ENCODE measurements at regions not wholly inside any gene's neighbourhood (a gene's known extent, or its start where the extent isn't known, plus 50 kb on each side); places are given as distances from the start of the nearest gene placed in this dataset.
"Not testable (repeated sequence)": the region's sequence is repeated elsewhere in the genome, so short reads cannot be mapped to it uniquely, and the experiment has no call there.

GRCh38 chr11:21646351-21646750 lies 546.5 kb upstream of the ANO5 start:
- Histone ChIP-seq H3K27me3 (ENCODE audit: insufficient read depth, poor library complexity, severe bottlenecking) (no peaks in the 10 kb centered on the region), H3K27ac (ENCODE audit: poor library complexity, severe bottlenecking) (no peak overlapping the region), H3K9me3 (ENCODE audit: severe bottlenecking) (peaks cover 3% of the 10 kb centered on the region), H3K4me3 (ENCODE audit: severe bottlenecking) (no peak overlapping the region), H3K36me3 (ENCODE audit: low read depth) (no peaks in the 10 kb centered on the region), H3K4me1 (ENCODE audit: insufficient read depth, poor library complexity, severe bottlenecking) (no peaks in the 10 kb centered on the region)
- DNase-seq (ENCODE audit: low spot score), result no peak
- TF ChIP-seq, protein P1, sequence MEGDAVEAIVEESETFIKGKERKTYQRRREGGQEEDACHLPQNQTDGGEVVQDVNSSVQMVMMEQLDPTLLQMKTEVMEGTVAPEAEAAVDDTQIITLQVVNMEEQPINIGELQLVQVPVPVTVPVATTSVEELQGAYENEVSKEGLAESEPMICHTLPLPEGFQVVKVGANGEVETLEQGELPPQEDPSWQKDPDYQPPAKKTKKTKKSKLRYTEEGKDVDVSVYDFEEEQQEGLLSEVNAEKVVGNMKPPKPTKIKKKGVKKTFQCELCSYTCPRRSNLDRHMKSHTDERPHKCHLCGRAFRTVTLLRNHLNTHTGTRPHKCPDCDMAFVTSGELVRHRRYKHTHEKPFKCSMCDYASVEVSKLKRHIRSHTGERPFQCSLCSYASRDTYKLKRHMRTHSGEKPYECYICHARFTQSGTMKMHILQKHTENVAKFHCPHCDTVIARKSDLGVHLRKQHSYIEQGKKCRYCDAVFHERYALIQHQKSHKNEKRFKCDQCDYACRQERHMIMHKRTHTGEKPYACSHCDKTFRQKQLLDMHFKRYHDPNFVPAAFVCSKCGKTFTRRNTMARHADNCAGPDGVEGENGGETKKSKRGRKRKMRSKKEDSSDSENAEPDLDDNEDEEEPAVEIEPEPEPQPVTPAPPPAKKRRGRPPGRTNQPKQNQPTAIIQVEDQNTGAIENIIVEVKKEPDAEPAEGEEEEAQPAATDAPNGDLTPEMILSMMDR (IDR thresholded peaks at IDR 0.05; ENCODE audit: poor library complexity, severe bottlenecking), result no peak
- ATAC-seq (ENCODE audit: low read depth), result no peak

- Histone ChIP-seq H3K36me3 (ENCODE audit: low read depth) (no peaks in the 10 kb centered on the region), H3K4me1 (ENCODE audit: insufficient read depth, poor library complexity, severe bottlenecking) (no peaks in the 10 kb centered on the region), H3K27ac (ENCODE audit: poor library complexity, severe bottlenecking) (no peak overlapping the region), H3K27me3 (ENCODE audit: insufficient read depth, poor library complexity, severe bottlenecking) (no peaks in the 10 kb centered on the region), H3K9me3 (ENCODE audit: severe bottlenecking) (peaks cover 3% of the 10 kb centered on the region), H3K4me3 (ENCODE audit: severe bottlenecking) (no peak overlapping the region)
- TF ChIP-seq, protein P1 (IDR thresholded peaks at IDR 0.05; ENCODE audit: poor library complexity, severe bottlenecking), result no peak
- no peak for DNase-seq (ENCODE audit: low spot score)
- ATAC-seq (ENCODE audit: low read depth), result no peak
Observed at GRCh38 chr11:21650961-21651360, 541.9 kb upstream of the ANO5 start.

GRCh38 chr11:21653951-21654421 lies 538.9 kb upstream of the ANO5 start:
- H3K36me3 ChIP-seq (ENCODE audit: low read depth), result no peaks in the 10 kb centered on the region
- H3K4me3 ChIP-seq (ENCODE audit: severe bottlenecking), result no peak overlapping the region
- no peak overlapping the region for H3K27ac ChIP-seq (ENCODE audit: poor library complexity, severe bottlenecking)
- H3K4me1 ChIP-seq (ENCODE audit: insufficient read depth, poor library complexity, severe bottlenecking), result no peaks in the 10 kb centered on the region
- ATAC-seq (ENCODE audit: low read depth) (no peak), DNase-seq (ENCODE audit: low spot score) (no peak)
- no peaks in the 10 kb centered on the region for H3K27me3 ChIP-seq (ENCODE audit: insufficient read depth, poor library complexity, severe bottlenecking)
- TF ChIP-seq, protein P1 (IDR thresholded peaks at IDR 0.05; ENCODE audit: poor library complexity, severe bottlenecking), result no peak
- H3K9me3 ChIP-seq (ENCODE audit: severe bottlenecking), result no peaks in the 10 kb centered on the region

DNA sequence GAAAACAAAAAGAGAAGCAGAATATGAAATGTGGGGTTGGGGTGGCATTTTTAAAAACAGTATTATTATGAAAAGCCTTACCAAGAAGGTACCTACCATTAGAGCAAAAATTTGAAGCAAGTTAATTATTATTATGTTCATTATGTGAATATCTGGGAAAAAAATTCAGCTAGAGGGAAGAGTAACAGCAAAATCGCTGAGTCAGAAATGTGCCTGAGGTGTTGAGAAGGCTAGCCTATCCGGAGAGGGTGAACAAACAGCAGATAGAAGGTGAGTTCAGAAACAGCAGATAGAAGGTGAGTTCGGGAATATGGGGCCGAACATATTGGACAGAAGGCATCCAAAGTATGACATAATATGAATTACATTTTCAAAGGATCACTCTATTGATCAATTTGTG lies 536.8 kb upstream of the ANO5 start:
- ATAC-seq (ENCODE audit: low read depth) (no peak), DNase-seq (ENCODE audit: low spot score) (no peak)
- TF ChIP-seq, protein P1 (IDR thresholded peaks at IDR 0.05; ENCODE audit: poor library complexity, severe bottlenecking), result no peak
- Histone ChIP-seq H3K27ac (ENCODE audit: poor library complexity, severe bottlenecking) (no peak overlapping the region), H3K4me3 (ENCODE audit: severe bottlenecking) (no peak overlapping the region), H3K36me3 (ENCODE audit: low read depth) (no peaks in the 10 kb centered on the region), H3K9me3 (ENCODE audit: severe bottlenecking) (no peaks in the 10 kb centered on the region), H3K27me3 (ENCODE audit: insufficient read depth, poor library complexity, severe bottlenecking) (no peaks in the 10 kb centered on the region), H3K4me1 (ENCODE audit: insufficient read depth, poor library complexity, severe bottlenecking) (no peaks in the 10 kb centered on the region)

- no peak for ATAC-seq (ENCODE audit: low read depth)
- TF ChIP-seq, protein P1 (IDR thresholded peaks at IDR 0.05; ENCODE audit: poor library complexity, severe bottlenecking), result no peak
- H3K27me3 ChIP-seq (ENCODE audit: insufficient read depth, poor library complexity, severe bottlenecking), result no peaks in the 10 kb centered on the region
- no peak overlapping the region for H3K4me3 ChIP-seq (ENCODE audit: severe bottlenecking)
- no peak for DNase-seq (ENCODE audit: low spot score)
- H3K4me1 ChIP-seq (ENCODE audit: insufficient read depth, poor library complexity, severe bottlenecking), result no peaks in the 10 kb centered on the region
- H3K27ac ChIP-seq (ENCODE audit: poor library complexity, severe bottlenecking), result no peak overlapping the region
- no peaks in the 10 kb centered on the region for H3K9me3 ChIP-seq (ENCODE audit: severe bottlenecking)
- H3K36me3 ChIP-seq (ENCODE audit: low read depth), result no peaks in the 10 kb centered on the region
Observed at GRCh38 chr11:21658654-21659193, 534.2 kb upstream of the ANO5 start.

DNA sequence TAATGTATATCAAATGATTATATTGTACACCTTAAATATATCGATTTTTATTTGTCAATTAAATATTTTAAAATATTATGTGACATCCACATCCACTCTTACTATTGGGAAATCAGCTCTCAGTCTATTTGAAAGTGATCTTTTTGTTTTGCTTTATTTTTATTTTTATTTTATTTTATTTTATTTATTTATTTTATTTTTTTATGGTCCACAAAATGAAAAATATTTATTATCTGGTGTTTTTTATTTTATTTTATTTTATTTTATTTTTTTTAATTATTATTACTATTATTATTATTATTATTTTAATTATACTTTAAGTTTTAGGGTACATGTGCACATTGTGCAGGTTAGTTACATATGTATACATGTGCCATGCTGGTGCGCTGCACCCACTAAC lies 533.5 kb upstream of the ANO5 start:
- H3K36me3 ChIP-seq (ENCODE audit: low read depth); H3K4me3 ChIP-seq (ENCODE audit: severe bottlenecking); DNase-seq (ENCODE audit: low spot score); H3K9me3 ChIP-seq (ENCODE audit: severe bottlenecking); H3K4me1 ChIP-seq (ENCODE audit: insufficient read depth, poor library complexity, severe bottlenecking); H3K27ac ChIP-seq (ENCODE audit: poor library complexity, severe bottlenecking); H3K27me3 ChIP-seq (ENCODE audit: insufficient read depth, poor library complexity, severe bottlenecking); ATAC-seq (ENCODE audit: low read depth): not testable (repeated sequence)
